H9 (cell line): ENCODE measurements at regions not wholly inside any gene's neighbourhood (a gene's known extent, or its start where the extent isn't known, plus 50 kb on each side); places are given as distances from the start of the nearest gene placed in this dataset.
A peak's percentile ranks its signal among the peaks of the same experiment; 100 is the strongest.

Experiments
- DNase-seq: peaks from one replicate; pipeline ENCODE4 v3.0.0-alpha.2; 2017
- H2AFZ ChIP-seq: one replicate; pipeline ENCODE4 v1.6.1; 2013; ENCODE audit warnings: mild to moderate bottlenecking, low read length, control low read depth, moderate library complexity
- H2AK5ac ChIP-seq: 2 replicates; pipeline ENCODE4 v1.6.1; 2013; ENCODE audit warnings: low read length, control low read depth, mixed read lengths; ENCODE audit not compliant: insufficient read length
- H2BK120ac ChIP-seq: one replicate; pipeline ENCODE4 v1.6.1; 2013; ENCODE audit warnings: low read depth, mild to moderate bottlenecking, low read length, control low read depth, inconsistent platforms; ENCODE audit not compliant: poor library complexity, severe bottlenecking
- H2BK12ac ChIP-seq: 2 replicates; pipeline ENCODE4 v1.6.1; 2013; ENCODE audit warnings: low read length, control low read depth, mixed read lengths, low read depth; ENCODE audit not compliant: insufficient read length
- H2BK15ac ChIP-seq: 2 replicates; pipeline ENCODE4 v1.6.1; 2013; ENCODE audit warnings: low read depth, low read length, control low read depth
- H2BK20ac ChIP-seq: one replicate; pipeline ENCODE4 v1.6.1; 2013; ENCODE audit warnings: low read depth, mild to moderate bottlenecking, low read length, control low read depth, inconsistent platforms; ENCODE audit not compliant: poor library complexity, severe bottlenecking
- H2BK5ac ChIP-seq: 2 replicates; pipeline ENCODE4 v1.6.1; 2013; ENCODE audit warnings: low read length, control low read depth, mixed read lengths; ENCODE audit not compliant: insufficient read length
- H3K14ac ChIP-seq: 2 replicates; pipeline ENCODE4 v1.6.1; 2013; ENCODE audit warnings: low read length, control low read depth; ENCODE audit not compliant: insufficient read depth
- H3K18ac ChIP-seq: 2 replicates; pipeline ENCODE4 v1.6.1; 2013; ENCODE audit warnings: low read depth, mild to moderate bottlenecking, mixed read lengths, low read length, control low read depth; ENCODE audit not compliant: insufficient read length
- H3K23ac ChIP-seq: 2 replicates; pipeline ENCODE4 v1.6.1; 2013; ENCODE audit warnings: low read length, control low read depth, mixed read lengths, low read depth; ENCODE audit not compliant: insufficient read length
- H3K23me2 ChIP-seq: 2 replicates; pipeline ENCODE4 v1.6.1; 2013; ENCODE audit warnings: low read depth, mild to moderate bottlenecking, mixed read lengths, low read length, control low read depth; ENCODE audit not compliant: insufficient read length, poor library complexity, severe bottlenecking
- H3K27ac ChIP-seq: 2 replicates; pipeline ENCODE4 v1.5.1; 2013; ENCODE audit warnings: low read length, control low read depth, mixed read lengths, low read depth; ENCODE audit not compliant: insufficient read length
- H3K27me3 ChIP-seq: 2 replicates; pipeline ENCODE4 v1.6.1; 2013; ENCODE audit warnings: low read length, control low read depth, inconsistent platforms; ENCODE audit not compliant: insufficient read depth
- H3K4ac ChIP-seq: 2 replicates; pipeline ENCODE4 v1.6.1; 2013; ENCODE audit warnings: low read depth, mild to moderate bottlenecking, control low read depth, inconsistent platforms, low read length, moderate library complexity
- H3K4me1 ChIP-seq: 2 replicates; pipeline ENCODE4 v1.6.1; 2013; ENCODE audit warnings: low read length, control low read depth, inconsistent platforms; ENCODE audit not compliant: insufficient read depth
- H3K4me2 ChIP-seq: 2 replicates; pipeline ENCODE4 v1.6.1; 2013; ENCODE audit warnings: low read length, control low read depth, mixed read lengths; ENCODE audit not compliant: insufficient read length, insufficient read depth
- H3K56ac ChIP-seq: 2 replicates; pipeline ENCODE4 v1.6.1; 2013; ENCODE audit warnings: low read depth, mild to moderate bottlenecking, mixed read lengths, low read length, control low read depth; ENCODE audit not compliant: insufficient read length
- H3K79me1 ChIP-seq: 2 replicates; pipeline ENCODE4 v1.6.1; 2013; ENCODE audit warnings: low read depth, mild to moderate bottlenecking, moderate library complexity, low read length, control low read depth, inconsistent platforms; ENCODE audit not compliant: insufficient read depth, poor library complexity, severe bottlenecking
- H3K79me2 ChIP-seq: 2 replicates; pipeline ENCODE4 v1.6.1; 2013; ENCODE audit warnings: low read length, control low read depth, inconsistent platforms; ENCODE audit not compliant: insufficient read depth
- H3K9ac ChIP-seq: 2 replicates; pipeline ENCODE4 v1.6.1; 2013; ENCODE audit warnings: low read length, control low read depth, mixed read lengths; ENCODE audit not compliant: insufficient read length; ENCODE audit errors: extremely low read depth
- H3K9me3 ChIP-seq: one replicate; pipeline ENCODE4 v1.6.1; 2013; ENCODE audit warnings: low read depth, low read length, inconsistent platforms; ENCODE audit not compliant: control insufficient read depth
- H3T11ph ChIP-seq: one replicate; pipeline ENCODE4 v1.6.1; 2013; ENCODE audit warnings: mild to moderate bottlenecking, low read length, control low read depth, inconsistent platforms
- H4K20me1 ChIP-seq: one replicate; pipeline ENCODE4 v1.6.1; 2013; ENCODE audit not compliant: control insufficient read depth, insufficient read length, insufficient read depth
- H4K5ac ChIP-seq: 2 replicates; pipeline ENCODE4 v1.6.1; 2013; ENCODE audit warnings: low read depth, mild to moderate bottlenecking, mixed read lengths, low read length, control low read depth; ENCODE audit not compliant: insufficient read length
- H4K8ac ChIP-seq: replicated peaks from 2 replicates; pipeline ENCODE4 v1.6.1; 2013; ENCODE audit warnings: low read length, control low read depth, mixed read lengths, low read depth; ENCODE audit not compliant: insufficient read length
- H4K91ac ChIP-seq: 2 replicates; pipeline ENCODE4 v1.6.1; 2013; ENCODE audit warnings: low read depth, mild to moderate bottlenecking, moderate library complexity, mixed read lengths, low read length, control low read depth; ENCODE audit not compliant: insufficient read length
- H3K27ac Mint-ChIP-seq, 3 experiments: 2 replicates in 2 of 3; 3 replicates in 1 of 3; pipeline ENCODE4 v1.8.0; 2020 to 2021; ENCODE audit warnings: mixed read lengths in 3 of 3, mild to moderate bottlenecking in 1 of 3, moderate library complexity in 1 of 3
- H3K27me3 Mint-ChIP-seq: 2 replicates; pipeline ENCODE4 v1.8.0; 2021; ENCODE audit warnings: low read depth, mild to moderate bottlenecking, moderate library complexity, mixed read lengths
- H3K36me3 Mint-ChIP-seq, 3 experiments: 2 replicates in 2 of 3; 3 replicates in 1 of 3; pipeline ENCODE4 v1.8.0; 2020 to 2021; ENCODE audit warnings: low read depth in 3 of 3, mixed read lengths in 3 of 3; ENCODE audit not compliant: insufficient read depth in 1 of 3
- H3K4me1 Mint-ChIP-seq, 2 experiments: 2 replicates each; pipeline ENCODE4 v1.8.0; 2020; ENCODE audit warnings: mixed read lengths in 2 of 2
- H3K4me3 Mint-ChIP-seq, 2 experiments: 2 replicates in 1 of 2; 3 replicates in 1 of 2; pipeline ENCODE4 v1.8.0; 2020 to 2021; ENCODE audit warnings: mild to moderate bottlenecking in 2 of 2, mixed read lengths in 2 of 2, moderate library complexity in 1 of 2
- H3K9me3 Mint-ChIP-seq, 2 experiments: 2 replicates in 1 of 2; 3 replicates in 1 of 2; pipeline ENCODE4 v1.8.0; 2020; ENCODE audit warnings: mild to moderate bottlenecking in 2 of 2, mixed read lengths in 2 of 2, moderate library complexity in 1 of 2
- WGBS: extraction: QIAGEN DNeasy Blood & Tissue Kit; methylation state at CpG from one replicate; pipeline ENCODE4 v1.1.7; 2013; ENCODE audit warnings: missing lambda C conversion rate, low lambda C conversion rate, mixed read lengths; ENCODE audit not compliant: insufficient read length; ENCODE audit errors: extremely low coverage; 5-methylcytosine and 5-hydroxymethylcytosine counted together
- TF ChIP-seq, protein P1 (sequence below): fragments of 200-600 bp; sonication (generic); conservative IDR thresholded peaks from 3 replicates; pipeline ENCODE4 v1.8.0; 2021; ENCODE audit warnings: antibody characterized with exemption, mild to moderate bottlenecking

DNA sequence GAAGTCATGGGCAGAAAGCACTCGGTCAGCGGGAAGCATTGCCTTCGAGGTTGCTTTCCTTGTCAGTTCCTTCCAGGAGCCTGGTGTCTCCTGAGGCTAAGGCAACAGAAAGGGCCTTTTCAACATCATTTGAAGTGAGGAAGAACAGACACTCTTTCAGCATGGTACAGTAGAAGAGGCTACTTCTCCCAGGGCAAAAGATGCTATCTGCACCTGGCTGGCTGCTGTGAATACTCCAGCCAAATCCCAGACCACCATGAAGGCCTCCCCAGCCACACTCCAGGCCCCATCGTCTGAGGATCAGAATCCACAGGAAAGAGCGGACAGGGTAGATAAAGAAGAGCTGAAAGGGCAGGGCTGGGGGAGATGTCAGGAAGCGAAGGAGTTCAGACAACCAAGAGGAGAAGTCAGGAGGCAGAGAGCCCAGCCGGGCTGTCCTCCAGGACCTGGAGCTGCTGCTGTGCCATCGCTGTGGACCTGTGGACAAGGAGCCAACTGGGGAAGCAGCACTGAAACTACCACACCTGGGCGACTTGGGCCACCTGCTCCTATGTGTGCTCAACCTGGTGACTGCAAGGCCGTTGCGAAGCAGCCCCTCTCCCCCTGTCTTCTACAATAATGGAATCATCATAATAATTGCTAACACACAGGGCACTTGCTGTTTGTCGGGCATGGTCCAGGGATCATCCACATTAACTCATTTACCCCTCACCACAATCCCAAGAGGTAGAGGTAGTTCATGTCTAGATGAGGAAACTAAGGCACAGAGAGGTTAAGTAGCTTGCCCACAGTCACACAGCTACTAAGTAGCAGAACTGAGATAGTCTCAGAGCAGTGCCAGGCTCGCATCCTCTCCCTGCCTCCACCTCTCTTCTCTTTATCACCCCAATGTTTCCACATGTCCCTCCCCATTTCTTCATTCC lies 88.0 kb upstream of the ZBTB40 start:
- H3K56ac ChIP-seq = no peak overlapping the region
- H3K9ac ChIP-seq = no peak overlapping the region
- no peak overlapping the region for H2AK5ac ChIP-seq
- H3K27ac ChIP-seq = no peak overlapping the region
- H3K27me3 ChIP-seq = no peaks in the 10 kb centered on the region
- no peak for DNase-seq
- H3K79me2 ChIP-seq = no peaks in the 10 kb centered on the region
- H4K8ac ChIP-seq = no peak overlapping the region
- WGBS = no CpG with 5 or more reads among the region's 13 CpGs
- no peak overlapping the region for H3K4me2 ChIP-seq
- H3K9me3 ChIP-seq = no peaks in the 10 kb centered on the region
- 0 out of 7 replicates have a peak overlapping the region, but pooled peaks of 1 of the 3 experiments have one; percentile 50 for H3K27ac Mint-ChIP-seq
- no peaks in the 10 kb centered on the region for H3K79me1 ChIP-seq
- no peak overlapping the region for H2BK120ac ChIP-seq
- no peak overlapping the region for H2BK15ac ChIP-seq
- H3K4me3 Mint-ChIP-seq = no peak overlapping the region
- no peak overlapping the region for H3K23ac ChIP-seq
- no peak overlapping the region for H2BK5ac ChIP-seq
- no peak overlapping the region for H2BK20ac ChIP-seq
- no peak overlapping the region for H3K18ac ChIP-seq
- no peak overlapping the region for H3K4ac ChIP-seq
- H4K20me1 ChIP-seq = no peaks in the 10 kb centered on the region
- H2AFZ ChIP-seq = no peak overlapping the region
- no peak overlapping the region for H2BK12ac ChIP-seq
- H3T11ph ChIP-seq = no peak overlapping the region
- H4K5ac ChIP-seq = no peak overlapping the region
- H4K91ac ChIP-seq = no peak overlapping the region
- H3K23me2 ChIP-seq = no peaks in the 10 kb centered on the region
- peaks cover 21% of the 10 kb centered on the region for H3K27me3 Mint-ChIP-seq
- no peaks in the 10 kb centered on the region; a peak in 1 of 7 replicates for H3K36me3 Mint-ChIP-seq
- no peak overlapping the region; the same call in 1 of the 2 replicates for H3K14ac ChIP-seq
- H3K4me1 ChIP-seq = no peaks in the 10 kb centered on the region
- peaks cover 4 to 22% of the 10 kb centered on the region in 2 experiments; a peak in 3 of 4 replicates for H3K4me1 Mint-ChIP-seq
- TF ChIP-seq, protein P1, sequence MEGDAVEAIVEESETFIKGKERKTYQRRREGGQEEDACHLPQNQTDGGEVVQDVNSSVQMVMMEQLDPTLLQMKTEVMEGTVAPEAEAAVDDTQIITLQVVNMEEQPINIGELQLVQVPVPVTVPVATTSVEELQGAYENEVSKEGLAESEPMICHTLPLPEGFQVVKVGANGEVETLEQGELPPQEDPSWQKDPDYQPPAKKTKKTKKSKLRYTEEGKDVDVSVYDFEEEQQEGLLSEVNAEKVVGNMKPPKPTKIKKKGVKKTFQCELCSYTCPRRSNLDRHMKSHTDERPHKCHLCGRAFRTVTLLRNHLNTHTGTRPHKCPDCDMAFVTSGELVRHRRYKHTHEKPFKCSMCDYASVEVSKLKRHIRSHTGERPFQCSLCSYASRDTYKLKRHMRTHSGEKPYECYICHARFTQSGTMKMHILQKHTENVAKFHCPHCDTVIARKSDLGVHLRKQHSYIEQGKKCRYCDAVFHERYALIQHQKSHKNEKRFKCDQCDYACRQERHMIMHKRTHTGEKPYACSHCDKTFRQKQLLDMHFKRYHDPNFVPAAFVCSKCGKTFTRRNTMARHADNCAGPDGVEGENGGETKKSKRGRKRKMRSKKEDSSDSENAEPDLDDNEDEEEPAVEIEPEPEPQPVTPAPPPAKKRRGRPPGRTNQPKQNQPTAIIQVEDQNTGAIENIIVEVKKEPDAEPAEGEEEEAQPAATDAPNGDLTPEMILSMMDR = no peak
- H3K9me3 Mint-ChIP-seq = peaks cover 0 to 3% of the 10 kb centered on the region in 2 experiments; a peak in 1 of 5 replicates
